WI38 (cell line): ENCODE measurements at regions not wholly inside any gene's neighbourhood (a gene's known extent, or its start where the extent isn't known, plus 50 kb on each side); places are given as distances from the start of the nearest gene placed in this dataset.

Experiments
- H3K4me3 ChIP-seq: 2 replicates; pipeline ENCODE4 v1.5.1; 2011; ENCODE audit warnings: low read depth, mild to moderate bottlenecking, control low read depth, low read length
- TF ChIP-seq, protein P1 (sequence below): IDR thresholded peaks from 2 replicates; pipeline ENCODE4 v1.5.1; 2012; ENCODE audit warnings: low read depth, mild to moderate bottlenecking, control low read depth, low read length

DNA sequence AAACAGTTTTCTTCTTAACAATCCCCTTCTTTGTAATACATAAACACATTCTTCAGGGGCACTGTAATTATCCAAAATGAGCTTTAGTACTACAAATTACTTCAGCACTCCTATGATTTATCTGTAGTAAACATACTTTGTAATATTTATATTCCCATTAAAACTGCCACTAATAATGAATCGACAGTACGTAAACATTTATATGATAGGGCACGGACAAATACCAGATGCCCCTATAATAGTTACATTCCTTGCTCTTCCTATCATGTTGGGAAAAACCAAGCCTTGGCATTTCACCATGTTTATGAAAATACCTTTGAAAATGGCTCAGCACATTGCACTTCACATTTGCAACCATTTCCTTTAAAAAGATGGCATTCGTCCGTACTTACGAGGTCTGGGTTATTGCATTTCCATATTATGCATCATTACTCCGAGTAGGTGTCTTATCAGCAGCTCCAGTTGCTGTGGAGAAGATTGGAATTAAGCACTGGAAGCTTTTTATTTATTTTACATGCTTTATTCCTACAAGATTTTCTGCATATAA, 1043.4 kb downstream of the DIAPH3 start:
- peak overlapping the region; percentile 25 for H3K4me3 ChIP-seq
- TF ChIP-seq, protein P1, sequence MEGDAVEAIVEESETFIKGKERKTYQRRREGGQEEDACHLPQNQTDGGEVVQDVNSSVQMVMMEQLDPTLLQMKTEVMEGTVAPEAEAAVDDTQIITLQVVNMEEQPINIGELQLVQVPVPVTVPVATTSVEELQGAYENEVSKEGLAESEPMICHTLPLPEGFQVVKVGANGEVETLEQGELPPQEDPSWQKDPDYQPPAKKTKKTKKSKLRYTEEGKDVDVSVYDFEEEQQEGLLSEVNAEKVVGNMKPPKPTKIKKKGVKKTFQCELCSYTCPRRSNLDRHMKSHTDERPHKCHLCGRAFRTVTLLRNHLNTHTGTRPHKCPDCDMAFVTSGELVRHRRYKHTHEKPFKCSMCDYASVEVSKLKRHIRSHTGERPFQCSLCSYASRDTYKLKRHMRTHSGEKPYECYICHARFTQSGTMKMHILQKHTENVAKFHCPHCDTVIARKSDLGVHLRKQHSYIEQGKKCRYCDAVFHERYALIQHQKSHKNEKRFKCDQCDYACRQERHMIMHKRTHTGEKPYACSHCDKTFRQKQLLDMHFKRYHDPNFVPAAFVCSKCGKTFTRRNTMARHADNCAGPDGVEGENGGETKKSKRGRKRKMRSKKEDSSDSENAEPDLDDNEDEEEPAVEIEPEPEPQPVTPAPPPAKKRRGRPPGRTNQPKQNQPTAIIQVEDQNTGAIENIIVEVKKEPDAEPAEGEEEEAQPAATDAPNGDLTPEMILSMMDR = no peak

DNA sequence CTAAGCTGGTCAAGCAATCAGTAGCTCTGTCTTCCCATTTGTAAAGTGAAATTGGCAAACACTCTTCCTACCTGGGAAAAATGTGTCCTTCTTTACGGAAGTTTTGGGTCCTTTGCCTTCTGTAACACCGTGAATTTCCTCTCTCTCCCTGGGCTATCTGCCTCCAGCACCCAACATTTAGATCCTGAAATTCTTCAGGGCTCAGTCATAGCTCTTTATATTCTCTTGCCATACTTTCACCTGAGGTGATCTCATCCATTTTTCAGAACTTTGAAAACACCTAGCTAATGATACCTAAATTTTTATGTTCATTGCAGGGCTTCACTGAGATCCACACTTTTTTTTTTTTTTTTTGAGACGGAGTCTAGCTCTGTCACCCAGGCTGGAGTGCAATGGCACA, 1042.2 kb downstream of the DIAPH3 start:
- no peak overlapping the region for H3K4me3 ChIP-seq
- TF ChIP-seq, protein P1 = no peak

DNA sequence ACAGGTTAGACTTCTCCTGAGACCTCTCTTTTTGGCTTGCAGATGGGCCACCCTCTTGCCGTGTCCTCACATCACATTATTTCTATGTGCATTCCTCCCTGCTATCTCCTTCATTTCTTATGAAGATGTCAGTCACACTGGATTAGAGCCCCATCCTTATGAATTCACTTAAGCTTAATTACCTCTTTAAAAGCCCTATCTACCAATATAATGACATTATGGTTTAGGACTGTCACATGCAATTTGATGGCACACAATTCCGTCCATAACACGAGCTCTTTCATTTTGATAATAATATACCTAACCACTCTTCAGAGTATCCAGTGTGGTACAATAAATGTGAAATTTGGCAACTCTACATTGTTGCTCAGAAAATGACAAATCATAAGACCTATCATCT, 1037.3 kb downstream of the DIAPH3 start:
- H3K4me3 ChIP-seq = no peak overlapping the region
- TF ChIP-seq, protein P1 = no peak

DNA sequence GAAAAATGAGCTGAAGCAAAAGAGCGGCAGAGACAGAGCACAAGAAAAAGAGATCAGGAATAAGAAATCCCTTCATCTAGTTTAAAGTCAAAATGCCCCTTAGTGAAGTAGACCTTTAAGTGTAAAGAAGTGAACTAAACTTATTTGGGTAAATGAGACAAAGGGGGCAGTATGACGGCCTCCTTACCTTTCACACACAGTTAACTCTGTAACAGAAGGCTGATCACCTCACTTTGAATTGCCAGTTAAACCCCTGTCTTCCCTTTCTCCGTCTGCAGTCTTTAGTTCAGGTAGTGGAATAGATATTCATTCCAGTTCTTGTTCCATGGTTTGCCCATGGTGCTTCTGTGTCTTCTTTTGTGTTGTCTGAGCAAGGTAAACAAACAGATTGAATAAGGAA, 1029.8 kb downstream of the DIAPH3 start:
- H3K4me3 ChIP-seq = no peak overlapping the region
- TF ChIP-seq, protein P1 = no peak

DNA sequence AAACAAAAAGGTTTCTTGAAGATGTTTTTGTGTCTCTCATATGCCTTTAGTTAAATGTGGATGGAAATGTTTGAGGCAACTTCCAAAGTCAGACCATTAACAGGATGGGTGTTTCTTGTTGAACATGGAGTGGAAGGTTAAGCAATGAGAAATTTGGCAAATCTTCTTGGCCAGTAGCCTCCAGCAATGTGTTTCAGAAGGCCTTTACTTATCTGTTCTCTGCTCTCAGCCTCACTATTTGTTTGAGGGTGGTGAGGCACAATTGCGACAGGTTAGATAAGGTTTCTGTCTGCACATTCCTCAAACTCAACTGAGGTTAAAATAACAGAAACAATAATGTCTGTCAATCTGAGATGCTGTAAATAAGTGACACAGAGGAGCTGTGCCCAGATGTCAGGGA, 1019.0 kb downstream of the DIAPH3 start:
- TF ChIP-seq, protein P1 = no peak
- H3K4me3 ChIP-seq = no peak overlapping the region

DNA sequence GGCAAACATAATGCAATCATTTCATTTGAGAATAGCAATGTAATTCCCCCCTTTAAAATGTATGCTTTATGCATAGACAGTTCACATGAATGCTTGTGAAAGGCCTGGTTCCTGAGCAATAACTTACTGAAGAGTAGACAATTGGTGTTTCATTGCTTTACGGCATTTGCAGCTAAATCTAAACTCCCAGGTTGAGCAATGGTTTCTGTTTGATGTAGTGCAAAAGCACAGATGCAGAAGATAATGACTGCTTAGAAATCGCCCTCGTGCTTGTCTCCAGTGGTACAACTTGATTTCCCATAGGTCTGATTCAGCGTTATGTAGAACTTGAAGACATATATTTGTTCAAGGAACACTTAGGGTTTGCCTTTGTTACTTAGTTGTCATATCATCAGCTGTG, 1018.3 kb downstream of the DIAPH3 start:
- H3K4me3 ChIP-seq = no peak overlapping the region
- TF ChIP-seq, protein P1 = no peak

DNA sequence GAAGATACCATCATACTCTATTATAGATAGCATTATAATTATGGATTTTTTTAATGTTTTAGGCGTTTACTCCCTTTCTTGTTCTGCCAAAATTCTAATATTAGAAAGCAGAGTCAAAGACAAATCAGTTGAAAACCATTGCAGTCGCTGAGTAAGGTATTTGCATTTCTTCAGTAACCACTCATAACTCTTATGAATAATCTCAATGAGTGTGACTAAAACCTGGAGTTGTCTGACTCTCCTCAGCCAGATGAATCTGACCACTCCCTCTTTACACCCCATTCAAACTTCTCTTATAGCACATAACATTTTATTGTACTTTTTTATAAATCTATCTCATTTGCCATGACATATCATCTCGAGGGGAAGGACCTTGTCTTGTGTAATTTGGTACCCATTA, 1006.5 kb downstream of the DIAPH3 start:
- TF ChIP-seq, protein P1 = no peak
- H3K4me3 ChIP-seq = no peak overlapping the region
